ENCODE measurements at regions not wholly inside any gene's neighbourhood (a gene's known extent, or its start where the extent isn't known, plus 50 kb on each side); places are given as distances from the start of the nearest gene placed in this dataset.

DNA sequence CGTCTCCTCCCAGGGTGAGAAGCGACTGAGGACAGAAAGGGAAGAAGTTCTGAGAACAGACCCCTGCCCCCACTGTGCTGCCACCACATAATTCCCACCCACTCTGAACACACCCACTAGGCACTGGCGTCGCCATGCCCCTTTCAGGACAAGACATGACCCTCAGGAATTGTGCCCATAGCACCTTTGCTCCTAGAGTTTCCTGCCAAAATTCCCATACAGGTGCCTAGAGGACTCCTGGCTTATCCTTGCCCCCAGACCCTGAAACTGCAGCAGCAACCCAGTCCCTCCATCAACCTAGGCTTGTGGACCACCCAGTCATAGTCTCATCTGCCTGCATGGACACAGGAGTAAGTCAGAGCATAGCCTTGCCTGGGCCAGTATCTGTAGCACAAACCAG, 157.7 kb upstream of the ZNF267 start:
- Histone ChIP-seq H3K27me3 (ENCODE audit: insufficient read depth) (no peaks in the 10 kb centered on the region), H3K4me3 (ENCODE audit: low read depth in 2 of 2, low read length in 1 of 2) (no peak overlapping the region), H3K79me2 (ENCODE audit: insufficient read depth) (peaks cover 42% of the 10 kb centered on the region), H3K4me2 (no peak overlapping the region), H3F3A (replicated peaks; ENCODE audit: insufficient read depth) (peaks cover 5% of the 10 kb centered on the region), H3K4me1 (ENCODE audit: control insufficient read depth in 1 of 2, insufficient read depth in 2 of 2, low read depth in 1 of 2, low read length in 1 of 2) (peaks cover 0 to 22% of the 10 kb centered on the region in 2 experiments; a peak in 2 of 4 replicates), H4K20me1 (ENCODE audit: insufficient read depth) (no peaks in the 10 kb centered on the region), H3K9me2 (no peaks in the 10 kb centered on the region), H2AFZ (ENCODE audit: low read depth) (no peak overlapping the region), H3K27ac (ENCODE audit: low read depth in 2 of 2, low read length in 1 of 2) (no peak overlapping the region), H3K36me3 (replicated peaks in 1 of 2; ENCODE audit: control insufficient read depth in 1 of 2, insufficient read depth in 2 of 2, low read length in 1 of 2) (peaks cover 0 to 5% of the 10 kb centered on the region in 2 experiments), H3K9ac (no peak overlapping the region), H3K9me3 (no peaks in the 10 kb centered on the region)
- TF ChIP-seq EZH2phosphoT487 (IDR thresholded peaks at IDR 0.05; ENCODE audit: borderline replicate concordance, low read depth) = no peak
- TF ChIP-seq FOSL2 (IDR thresholded peaks at IDR 0.05; ENCODE audit: borderline replicate concordance, low read depth) = no peak
- no peak for TF ChIP-seq POLR2AphosphoS5 (IDR thresholded peaks at IDR 0.05; ENCODE audit: low read depth, low read length)
- TF ChIP-seq GABPA (IDR thresholded peaks at IDR 0.05; ENCODE audit: low read depth) = no peak
- TF ChIP-seq NRF1 (IDR thresholded peaks at IDR 0.05; ENCODE audit: low read depth, low read length) = no peak
- TF ChIP-seq JUND (IDR thresholded peaks at IDR 0.05) = no peak
- TF ChIP-seq PBX3 (IDR thresholded peaks at IDR 0.05) = no peak
- TF ChIP-seq, protein P1, sequence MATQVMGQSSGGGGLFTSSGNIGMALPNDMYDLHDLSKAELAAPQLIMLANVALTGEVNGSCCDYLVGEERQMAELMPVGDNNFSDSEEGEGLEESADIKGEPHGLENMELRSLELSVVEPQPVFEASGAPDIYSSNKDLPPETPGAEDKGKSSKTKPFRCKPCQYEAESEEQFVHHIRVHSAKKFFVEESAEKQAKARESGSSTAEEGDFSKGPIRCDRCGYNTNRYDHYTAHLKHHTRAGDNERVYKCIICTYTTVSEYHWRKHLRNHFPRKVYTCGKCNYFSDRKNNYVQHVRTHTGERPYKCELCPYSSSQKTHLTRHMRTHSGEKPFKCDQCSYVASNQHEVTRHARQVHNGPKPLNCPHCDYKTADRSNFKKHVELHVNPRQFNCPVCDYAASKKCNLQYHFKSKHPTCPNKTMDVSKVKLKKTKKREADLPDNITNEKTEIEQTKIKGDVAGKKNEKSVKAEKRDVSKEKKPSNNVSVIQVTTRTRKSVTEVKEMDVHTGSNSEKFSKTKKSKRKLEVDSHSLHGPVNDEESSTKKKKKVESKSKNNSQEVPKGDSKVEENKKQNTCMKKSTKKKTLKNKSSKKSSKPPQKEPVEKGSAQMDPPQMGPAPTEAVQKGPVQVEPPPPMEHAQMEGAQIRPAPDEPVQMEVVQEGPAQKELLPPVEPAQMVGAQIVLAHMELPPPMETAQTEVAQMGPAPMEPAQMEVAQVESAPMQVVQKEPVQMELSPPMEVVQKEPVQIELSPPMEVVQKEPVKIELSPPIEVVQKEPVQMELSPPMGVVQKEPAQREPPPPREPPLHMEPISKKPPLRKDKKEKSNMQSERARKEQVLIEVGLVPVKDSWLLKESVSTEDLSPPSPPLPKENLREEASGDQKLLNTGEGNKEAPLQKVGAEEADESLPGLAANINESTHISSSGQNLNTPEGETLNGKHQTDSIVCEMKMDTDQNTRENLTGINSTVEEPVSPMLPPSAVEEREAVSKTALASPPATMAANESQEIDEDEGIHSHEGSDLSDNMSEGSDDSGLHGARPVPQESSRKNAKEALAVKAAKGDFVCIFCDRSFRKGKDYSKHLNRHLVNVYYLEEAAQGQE (IDR thresholded peaks at IDR 0.05; ENCODE audit: low read depth, low read length) = no peak
- no peak for TF ChIP-seq SMC3 (IDR thresholded peaks at IDR 0.05; ENCODE audit: low read depth, low read length)
- no peak for TF ChIP-seq CHD2 (IDR thresholded peaks at IDR 0.05; ENCODE audit: low read length, partially characterized antibody)
- TF ChIP-seq IRF3 (IDR thresholded peaks at IDR 0.05; ENCODE audit: low read depth, low read length) = no peak
- TF ChIP-seq, protein P2, sequence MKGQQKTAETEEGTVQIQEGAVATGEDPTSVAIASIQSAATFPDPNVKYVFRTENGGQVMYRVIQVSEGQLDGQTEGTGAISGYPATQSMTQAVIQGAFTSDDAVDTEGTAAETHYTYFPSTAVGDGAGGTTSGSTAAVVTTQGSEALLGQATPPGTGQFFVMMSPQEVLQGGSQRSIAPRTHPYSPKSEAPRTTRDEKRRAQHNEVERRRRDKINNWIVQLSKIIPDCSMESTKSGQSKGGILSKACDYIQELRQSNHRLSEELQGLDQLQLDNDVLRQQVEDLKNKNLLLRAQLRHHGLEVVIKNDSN (IDR thresholded peaks at IDR 0.05; ENCODE audit: borderline replicate concordance, low read depth) = no peak
- TF ChIP-seq RCOR1 (IDR thresholded peaks at IDR 0.05; ENCODE audit: low read length) = no peak
- POLR2A ChIA-PET = no interaction called here
- CTCF ChIA-PET = no interaction called here
- WGBS (ENCODE audit: low lambda C conversion rate) = 93% methylated on average over 3 of the region's 4 CpGs
- no peak for DNase-seq
